GM21528 (cell line): ENCODE measurements at regions not wholly inside any gene's neighbourhood (a gene's known extent, or its start where the extent isn't known, plus 50 kb on each side); places are given as distances from the start of the nearest gene placed in this dataset.
"Not testable (repeated sequence)": the region's sequence is repeated elsewhere in the genome, so short reads cannot be mapped to it uniquely, and the experiment has no call there.

Experiments used
- ATAC-seq: cut with Tn5 transposase; IDR thresholded peaks from one replicate; pipeline ENCODE4 v1.9.1; 2021; ENCODE audit warnings: mild to moderate bottlenecking, moderate library complexity; ENCODE audit not compliant: unreplicated experiment, low FRiP score

DNA sequence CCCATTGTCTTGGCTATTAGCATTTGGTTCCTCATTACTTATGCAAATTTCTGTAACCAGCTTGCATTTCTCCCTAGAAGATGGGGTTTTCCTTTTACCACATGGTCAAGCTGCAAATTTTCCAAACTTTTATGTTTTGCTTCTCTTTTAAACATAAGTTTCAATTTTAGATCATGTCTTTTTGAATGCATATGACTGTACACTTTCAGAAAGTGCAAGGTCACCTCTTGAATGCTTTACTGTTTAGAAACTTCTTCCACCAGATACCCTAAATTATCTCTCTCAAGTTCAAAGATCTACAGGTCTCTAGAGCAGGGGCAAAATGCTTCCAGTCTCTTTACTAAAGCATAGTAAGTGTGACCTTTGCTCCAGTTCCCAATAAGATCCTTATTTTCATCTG lies 837.6 kb upstream of the NXPH2 start:
- ATAC-seq = no peak

DNA sequence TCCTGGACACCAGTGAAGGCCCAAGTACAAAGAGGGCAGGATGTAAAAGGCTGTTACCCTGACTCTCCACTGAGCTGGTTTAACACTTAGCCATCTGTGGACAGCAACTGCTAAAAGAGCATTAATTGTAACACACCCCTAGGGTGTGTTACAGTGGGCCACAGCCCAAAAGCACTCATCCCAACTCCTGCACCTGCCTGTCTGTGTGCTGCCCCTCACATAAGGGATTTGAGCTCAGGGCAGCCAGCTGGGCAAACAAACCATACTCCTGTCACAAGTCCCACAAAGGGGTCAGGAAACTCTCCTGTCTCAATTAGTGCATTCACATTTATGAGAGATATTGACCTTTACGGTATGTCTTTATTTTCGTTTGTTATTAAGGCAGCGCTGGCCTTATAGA lies 833.1 kb upstream of the NXPH2 start:
- ATAC-seq = no peak

DNA sequence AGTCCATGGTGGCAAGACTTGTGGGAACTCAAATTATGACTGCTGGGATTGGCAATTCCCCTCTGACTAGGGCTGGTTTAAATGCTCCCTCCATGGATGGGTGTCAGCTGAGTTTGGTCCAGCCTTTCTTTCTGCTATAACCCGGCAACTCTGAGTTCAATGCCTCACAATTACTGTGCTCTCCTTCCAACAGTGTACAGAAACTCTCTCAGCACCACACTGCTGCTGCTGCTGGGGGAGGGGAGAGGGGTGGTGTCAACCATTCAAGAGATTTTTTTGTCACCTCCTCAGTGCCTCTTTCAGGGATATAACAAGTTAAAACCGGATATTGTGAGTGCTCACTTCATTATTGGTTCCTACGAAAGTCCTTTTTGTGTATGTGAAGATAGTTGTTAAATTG lies 830.3 kb upstream of the NXPH2 start:
- ATAC-seq = no peak

DNA sequence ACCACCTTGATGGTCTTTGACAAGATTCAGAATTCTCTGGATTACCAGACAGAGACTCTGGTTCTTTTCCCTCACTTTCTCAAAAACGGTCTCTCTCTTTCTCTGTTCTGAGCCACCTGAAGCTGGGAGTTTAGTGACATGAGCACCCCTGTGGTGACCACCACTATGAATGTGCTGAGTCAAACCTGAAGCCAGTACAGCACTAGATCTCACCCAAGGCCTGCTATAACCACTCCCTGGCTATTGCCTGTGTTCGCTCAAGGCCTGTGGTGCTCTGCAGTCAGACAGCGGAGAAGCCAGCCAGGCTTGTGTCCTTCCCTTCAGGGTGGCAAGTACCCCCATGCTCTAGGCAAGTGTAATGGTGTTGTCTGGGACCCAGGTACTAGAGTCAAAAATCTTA lies 828.9 kb upstream of the NXPH2 start:
- ATAC-seq = no peak

DNA sequence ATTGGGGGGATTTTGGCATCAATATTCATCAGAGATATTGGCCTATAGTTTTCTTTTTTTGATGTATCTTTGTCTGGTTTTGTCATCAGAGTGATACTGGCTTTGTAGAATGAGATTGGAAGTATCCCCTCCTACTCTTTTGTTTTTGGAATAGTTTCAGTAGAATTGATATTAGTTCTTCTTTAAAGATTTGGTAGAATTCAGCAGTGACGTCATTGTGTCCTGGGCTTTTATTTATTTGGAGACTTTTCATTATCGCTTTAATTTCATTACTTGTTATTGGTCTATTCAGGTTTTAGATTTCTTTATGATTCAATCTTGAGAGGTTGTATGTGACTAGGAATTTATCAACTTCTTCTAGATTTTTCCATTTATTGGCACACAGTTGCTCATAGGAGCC lies 825.5 kb upstream of the NXPH2 start:
- ATAC-seq = no peak

DNA sequence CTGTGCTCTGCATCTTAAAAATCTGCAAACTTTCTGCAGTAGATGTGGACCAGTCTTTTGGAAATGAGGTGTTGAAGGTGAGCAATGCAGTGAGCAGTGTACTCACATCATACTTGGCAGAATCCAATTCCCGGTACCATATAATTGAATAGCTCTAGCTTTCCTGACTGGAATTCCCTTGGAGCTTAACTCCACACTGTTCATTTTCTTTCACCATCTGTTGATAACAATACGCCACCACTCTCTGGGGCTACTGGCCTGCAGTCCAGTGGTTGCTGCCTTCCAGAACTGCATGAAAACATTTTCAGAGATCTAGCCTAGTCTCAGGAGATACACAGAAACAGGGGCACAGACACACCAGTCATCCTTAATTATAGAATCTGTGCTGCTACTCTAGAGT lies 820.0 kb upstream of the NXPH2 start:
- ATAC-seq = no peak

DNA sequence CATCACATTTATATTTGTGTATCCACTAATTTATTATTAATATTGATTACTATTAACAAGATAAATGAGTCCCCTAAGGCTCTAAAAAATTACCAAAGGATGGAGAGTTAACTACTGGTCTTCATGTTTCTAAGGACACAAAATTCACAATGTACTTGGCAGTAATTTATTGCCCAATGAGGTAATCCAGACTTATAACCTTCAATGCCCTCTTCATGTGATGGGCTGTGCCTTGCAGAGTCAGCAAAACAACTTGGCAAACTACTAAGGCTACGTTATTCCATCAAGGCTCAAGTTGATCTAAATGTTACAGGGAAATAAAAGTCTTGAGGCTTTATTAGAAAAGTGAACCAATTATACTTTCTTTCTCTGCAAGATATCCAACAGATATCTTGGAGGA lies 804.9 kb upstream of the NXPH2 start:
- no peak for ATAC-seq

DNA sequence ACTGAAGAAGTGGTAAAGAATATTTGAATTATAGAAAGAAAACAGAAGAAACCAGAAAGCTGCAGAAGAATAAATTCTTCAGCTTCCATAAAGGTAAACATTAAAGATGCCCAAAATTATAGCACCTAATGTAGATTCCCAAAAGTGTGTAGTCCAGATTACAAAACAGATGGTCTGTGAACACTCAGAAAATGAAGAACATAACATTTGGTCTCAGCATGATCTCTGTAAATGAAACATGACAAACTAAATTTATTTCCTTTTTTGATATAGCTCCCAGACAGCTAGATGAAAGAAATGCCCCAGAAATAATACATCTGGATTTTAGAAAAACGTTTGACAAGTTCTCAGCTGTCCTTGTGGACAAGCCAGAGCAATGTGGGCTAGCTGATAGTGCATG lies 794.2 kb upstream of the NXPH2 start:
- no peak for ATAC-seq

DNA sequence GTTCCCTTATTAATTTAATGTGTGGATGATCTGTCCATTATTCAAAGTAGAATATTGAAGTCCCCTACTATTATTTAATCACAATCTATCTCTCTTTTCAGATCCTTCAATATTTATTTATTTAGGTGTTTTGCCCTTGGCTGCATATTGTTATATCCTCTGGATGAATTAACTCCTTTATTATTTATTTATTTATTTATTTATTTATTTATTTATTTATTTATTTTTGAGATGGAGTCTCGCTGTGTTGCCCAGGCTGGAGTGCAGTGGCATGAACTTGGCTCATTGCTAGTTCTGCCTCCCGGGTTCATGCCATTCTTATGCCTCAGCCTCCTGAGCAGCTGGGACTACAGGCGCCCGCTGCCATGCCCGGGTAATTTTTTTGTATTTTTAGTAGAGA lies 776.6 kb upstream of the NXPH2 start:
- no peak for ATAC-seq

DNA sequence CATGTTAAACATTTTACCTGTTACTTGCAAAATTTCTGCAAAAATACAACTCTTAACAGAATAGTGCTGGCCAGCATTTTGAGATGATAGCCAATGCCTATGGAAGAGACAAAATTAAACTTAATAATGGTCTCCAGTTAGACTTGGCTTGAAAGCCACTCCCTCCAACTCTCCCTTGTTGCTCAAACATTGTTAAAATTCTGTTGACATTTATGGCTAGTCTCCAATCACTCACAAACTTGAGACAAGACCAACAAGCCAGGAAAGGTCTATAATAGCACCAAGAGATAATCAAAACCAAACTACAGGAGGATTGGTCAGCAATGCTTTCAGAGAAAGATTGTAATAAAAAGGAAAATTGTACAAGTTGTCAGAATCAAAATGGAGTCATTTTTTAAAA lies 770.7 kb upstream of the NXPH2 start:
- ATAC-seq = no peak

DNA sequence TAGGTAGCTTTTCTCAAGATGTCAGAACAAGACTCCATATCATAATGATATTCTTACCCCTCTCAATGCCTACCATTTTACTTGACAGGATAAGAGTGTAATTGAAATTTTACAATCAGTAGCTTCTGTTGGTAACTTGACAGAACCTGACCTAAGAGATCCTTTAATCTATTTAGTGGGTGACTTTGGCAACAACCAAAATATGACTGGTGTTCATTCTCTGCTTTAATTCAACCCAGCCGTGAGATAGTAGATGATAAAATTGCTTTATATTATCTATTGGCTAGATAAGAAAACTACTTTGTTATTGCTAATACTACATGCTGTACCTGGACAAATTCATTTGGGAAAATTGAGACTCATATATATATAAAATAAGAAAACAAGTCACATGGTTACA lies 770.2 kb upstream of the NXPH2 start:
- ATAC-seq = no peak

DNA sequence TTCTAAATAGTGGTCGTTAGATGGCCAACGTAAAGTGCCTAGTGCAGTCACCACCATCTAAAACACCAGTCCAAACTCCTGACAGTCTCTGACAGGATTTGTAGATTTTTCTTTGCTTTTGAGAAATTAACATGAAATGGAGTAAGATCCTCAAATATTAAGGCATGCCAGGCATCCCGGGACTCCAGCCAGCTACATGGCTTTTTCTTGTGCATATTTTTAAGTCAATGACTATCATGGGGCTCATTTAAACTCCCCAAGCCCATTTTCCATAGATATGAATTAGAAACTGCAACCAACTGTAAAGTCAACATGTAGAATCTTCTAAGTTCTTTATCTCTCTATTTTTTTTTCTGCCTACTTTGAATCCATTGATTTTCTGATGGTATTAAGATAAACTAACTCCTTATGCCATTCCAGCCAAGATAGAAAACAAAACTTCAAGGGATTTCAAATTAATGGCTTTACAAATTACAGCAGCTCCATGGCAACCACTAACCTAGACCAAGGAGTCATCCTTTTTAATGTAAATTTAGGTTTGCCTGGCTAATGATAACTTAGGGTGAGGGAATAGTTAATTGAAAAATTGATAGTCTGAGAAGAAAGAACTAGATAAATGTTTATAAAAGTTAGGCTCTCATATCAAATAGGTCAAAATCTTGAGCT lies 764.1 kb upstream of the NXPH2 start:
- ATAC-seq = no peak

DNA sequence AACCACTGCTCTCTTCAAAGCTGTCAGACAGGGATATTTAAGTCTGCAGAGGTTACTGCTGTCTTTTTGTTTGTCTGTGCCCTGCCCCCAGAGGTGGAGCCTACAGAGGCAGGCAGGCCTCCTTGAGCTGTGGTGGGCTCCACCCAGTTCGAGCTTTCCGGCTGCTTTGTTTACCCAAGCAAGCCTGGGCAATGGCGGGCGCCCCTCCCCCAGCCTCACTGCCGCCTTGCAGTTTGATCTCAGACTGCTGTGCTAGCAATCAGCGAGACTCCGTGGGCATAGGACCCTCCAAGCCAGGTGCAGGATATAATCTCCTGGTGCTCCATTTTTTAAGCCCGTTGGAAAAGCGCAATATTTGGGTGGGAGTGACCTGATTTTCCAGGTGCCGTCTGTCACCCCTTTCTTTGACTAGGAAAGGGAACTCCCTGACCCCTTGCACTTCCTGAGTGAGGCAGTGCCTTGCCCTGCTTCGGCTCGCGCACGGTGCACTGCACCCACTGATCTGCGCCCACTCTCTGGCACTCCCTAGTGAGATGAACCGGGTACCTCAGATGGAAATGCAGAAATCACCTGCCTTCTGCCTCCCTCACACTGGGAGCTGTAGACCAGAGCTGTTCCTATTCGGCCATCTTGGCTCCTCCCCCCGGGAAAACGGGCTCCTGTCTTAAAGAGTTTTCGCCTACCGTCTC lies 758.3 kb upstream of the NXPH2 start:
- not testable (repeated sequence) for ATAC-seq

DNA sequence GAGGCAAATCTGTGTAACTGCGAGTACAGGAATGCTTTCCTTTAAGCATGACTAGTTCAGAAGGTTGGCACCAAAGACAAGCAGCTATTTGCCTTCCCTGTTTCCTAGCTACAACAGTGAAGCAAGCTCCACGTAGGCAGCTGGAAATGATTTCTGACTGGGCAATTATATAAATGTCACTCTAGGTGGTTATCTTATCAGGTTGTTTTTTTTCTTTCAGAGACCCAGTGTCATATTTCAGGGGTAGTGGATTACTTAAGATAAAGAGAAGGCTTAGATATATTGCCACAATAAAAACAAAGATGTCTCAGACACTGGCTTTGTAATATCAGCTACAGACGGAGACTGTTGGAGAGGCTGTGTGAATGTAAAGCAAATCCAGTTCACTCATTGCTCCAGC lies 748.9 kb upstream of the NXPH2 start:
- no peak for ATAC-seq

DNA sequence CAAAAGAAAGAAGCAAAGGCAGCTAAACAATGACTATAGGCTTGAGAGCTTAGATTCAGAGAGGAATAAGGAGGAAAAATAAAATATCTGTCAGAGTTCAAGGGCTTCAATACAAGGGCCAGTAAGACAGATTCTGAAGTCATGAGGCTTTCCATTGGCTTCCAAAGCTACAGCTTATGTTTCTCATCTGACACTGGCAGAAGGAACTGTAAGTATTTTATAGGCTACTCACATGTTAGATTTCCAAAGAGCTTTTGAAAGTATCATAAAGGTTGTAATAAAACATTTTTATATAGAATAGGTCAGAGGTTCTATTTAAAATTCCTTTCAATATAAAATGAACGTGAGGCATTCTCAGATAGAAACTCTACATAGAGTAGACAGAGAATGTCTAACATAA lies 746.6 kb upstream of the NXPH2 start:
- ATAC-seq = no peak

DNA sequence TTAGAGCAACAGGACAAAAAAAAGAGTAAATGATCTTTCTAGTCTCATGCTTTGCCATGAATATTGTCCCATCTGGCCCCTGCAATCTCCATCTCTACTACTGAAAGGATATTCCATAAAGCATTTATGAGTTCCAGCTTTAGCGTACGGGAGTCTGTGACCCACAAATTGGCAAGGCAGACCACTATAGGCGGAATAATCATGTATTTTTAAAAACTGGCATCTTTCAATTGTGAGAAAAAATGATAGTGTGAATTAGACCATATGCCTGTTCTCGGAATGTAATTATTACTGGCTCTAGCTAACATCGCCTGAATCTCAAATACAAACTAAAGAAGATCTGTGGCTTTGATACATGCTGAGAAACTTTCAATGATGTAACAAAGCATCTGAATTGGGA lies 738.1 kb upstream of the NXPH2 start:
- no peak for ATAC-seq

DNA sequence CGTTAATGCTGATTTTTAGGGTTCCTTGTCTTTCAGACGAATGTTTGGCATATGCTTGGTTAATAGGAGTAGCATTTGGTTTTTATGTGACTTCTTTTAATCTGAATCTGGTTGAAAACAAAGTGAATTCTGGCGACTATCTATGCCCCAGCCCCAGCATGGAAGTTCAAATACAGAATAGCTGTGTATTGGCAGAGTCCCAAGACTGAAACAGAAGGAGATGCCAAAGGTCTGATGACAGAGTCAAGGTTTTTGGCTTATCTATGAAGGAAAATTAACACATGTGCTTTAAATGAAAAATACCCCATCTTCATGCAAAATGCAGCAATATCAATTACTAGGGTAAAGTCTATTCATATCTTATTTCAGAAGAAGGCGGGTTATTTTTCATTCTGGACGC lies 734.8 kb upstream of the NXPH2 start:
- no peak for ATAC-seq

DNA sequence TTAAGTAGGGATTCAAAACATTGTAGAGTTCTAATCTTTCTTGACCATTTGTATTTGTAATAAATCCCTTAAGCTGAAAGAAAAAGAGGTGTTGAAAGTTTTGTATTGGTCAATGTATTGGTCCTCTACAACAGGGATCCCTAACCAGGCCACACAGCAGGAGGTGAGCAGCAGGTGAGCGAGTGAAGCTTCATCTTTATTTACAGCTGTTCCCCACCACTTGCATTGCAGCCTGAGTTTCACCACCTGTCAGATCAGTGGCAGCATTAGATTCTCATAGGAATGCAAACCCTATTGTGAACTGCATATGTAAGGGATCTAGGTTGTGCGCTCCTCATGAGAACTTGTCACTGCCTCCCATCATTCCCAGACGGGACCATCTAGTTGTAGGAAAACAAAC lies 715.7 kb upstream of the NXPH2 start:
- no peak for ATAC-seq

DNA sequence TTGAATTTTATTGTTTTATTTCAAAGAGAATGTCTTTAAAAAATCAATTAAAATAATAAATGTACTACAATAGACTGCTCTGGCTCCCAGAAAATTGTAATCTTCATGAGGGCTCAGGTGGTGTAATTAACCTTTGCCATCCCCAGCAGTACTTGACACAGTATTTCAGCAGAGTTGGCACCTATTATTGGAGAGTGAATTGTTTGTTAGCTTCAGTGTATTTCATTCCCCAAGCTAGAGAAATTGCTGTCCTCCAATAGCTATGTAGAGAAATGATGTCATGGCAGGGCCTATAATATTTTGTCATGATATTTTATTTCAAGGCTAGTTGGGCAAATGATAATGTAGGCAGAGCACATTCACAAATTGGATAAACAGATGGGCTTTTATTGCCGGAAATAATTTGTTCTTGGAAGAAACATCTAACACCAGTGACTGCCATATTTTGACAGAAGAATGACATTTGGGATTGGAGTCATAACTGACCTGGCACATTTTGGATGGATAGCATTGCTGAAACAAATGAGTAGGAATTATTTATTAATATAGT lies 712.0 kb upstream of the NXPH2 start:
- ATAC-seq = no peak

DNA sequence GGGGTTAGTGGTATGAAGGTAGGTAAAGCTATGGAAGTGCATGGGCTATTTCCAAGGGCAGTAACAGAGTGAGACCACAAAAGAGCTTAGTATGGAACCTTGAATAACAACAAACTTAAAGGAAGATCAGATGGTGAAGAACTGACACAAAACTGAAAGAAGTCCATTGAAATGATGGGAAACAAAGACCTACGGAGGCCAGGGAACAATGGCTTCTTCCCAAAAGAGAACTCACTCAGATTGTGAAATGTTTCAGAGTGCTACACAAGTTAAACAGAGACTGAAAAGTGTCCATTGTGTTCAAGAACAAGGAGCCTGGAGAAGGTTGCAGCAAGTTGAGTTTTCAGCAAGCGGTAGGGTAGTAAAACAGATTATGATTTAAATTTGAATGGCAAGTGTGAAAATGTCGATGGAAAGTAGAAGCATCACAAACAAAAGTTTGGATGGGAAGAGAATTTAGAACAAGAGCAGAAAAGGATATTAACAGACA lies 700.0 kb upstream of the NXPH2 start:
- no peak for ATAC-seq

DNA sequence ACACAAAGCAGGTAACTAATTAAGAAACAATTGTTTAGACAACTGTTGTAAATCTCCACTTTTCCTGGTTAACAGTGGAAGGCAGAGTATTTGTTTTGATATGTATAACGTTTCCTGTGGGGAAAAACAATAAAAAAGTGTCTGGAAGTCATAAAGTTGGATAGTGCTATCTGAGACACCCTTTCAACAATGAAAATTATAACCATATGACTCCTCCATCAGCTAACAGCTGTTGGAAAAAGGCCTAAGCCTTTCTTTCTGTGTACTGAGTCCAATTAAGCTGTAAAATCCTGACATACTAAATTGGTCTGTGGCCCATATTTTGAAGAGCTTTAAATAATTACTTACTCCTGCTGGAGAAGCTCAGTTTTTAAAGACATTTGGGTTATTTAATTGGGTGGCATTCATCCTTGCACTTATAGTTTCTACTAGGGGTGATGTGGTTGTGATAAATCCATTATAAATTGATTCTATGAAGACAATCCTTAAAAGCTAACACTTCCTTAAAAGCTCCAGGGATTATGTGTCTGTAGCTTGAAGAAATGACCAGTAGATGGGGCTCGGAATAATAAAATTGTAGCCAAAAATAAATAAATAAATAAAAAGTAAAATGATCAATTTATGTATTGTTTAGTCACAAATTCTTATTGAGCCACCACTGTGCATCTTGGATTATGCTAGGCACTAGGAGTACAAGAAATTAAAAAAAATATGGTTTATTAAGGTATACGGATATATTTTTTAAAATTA lies 698.1 kb upstream of the NXPH2 start:
- ATAC-seq = no peak
